UCSD-AML1 (cell line): ENCODE measurements at regions not wholly inside any gene's neighbourhood (a gene's known extent, or its start where the extent isn't known, plus 50 kb on each side); places are given as distances from the start of the nearest gene placed in this dataset.
"Not testable (repeated sequence)": the region's sequence is repeated elsewhere in the genome, so short reads cannot be mapped to it uniquely, and the experiment has no call there.

ENCODE experiments used
- DNase-seq: peaks from one replicate; lab custom pipeline; 2025; ENCODE audit not compliant: unreplicated experiment; lab: John Stamatoyannopoulos, UW

GRCh38 chr14:49159081-49159480 is 427.1 kb downstream of the RPS29 start:
- no peak for DNase-seq

- no peak for DNase-seq
Observed at GRCh38 chr14:49139593-49139992, 446.6 kb downstream of the RPS29 start.

GRCh38 chr14:49134940-49135339 is 451.2 kb downstream of the RPS29 start:
- no peak for DNase-seq

- no peak for DNase-seq
Observed at GRCh38 chr14:49121246-49121645, 464.9 kb downstream of the RPS29 start.

- no peak for DNase-seq
Observed at GRCh38 chr14:49114161-49114893, 471.9 kb downstream of the RPS29 start.

GRCh38 chr14:49106741-49107667 is 479.2 kb downstream of the RPS29 start:
- no peak for DNase-seq

GRCh38 chr14:49105956-49106355 is 480.2 kb downstream of the RPS29 start:
- DNase-seq, result no peak

GRCh38 chr14:49105512-49105911 is 480.7 kb downstream of the RPS29 start:
- DNase-seq, result no peak

GRCh38 chr14:49092345-49092744 is 493.8 kb downstream of the RPS29 start:
- DNase-seq, result no peak

GRCh38 chr14:49089107-49089506 is 497.1 kb downstream of the RPS29 start:
- DNase-seq, result no peak

GRCh38 chr14:49073292-49073691 is 512.9 kb downstream of the RPS29 start:
- DNase-seq, result not testable (repeated sequence)

- no peak for DNase-seq
Observed at GRCh38 chr14:49058511-49058910, 527.7 kb downstream of the RPS29 start.

GRCh38 chr14:49057838-49058510 is 528.2 kb downstream of the RPS29 start:
- no peak for DNase-seq

GRCh38 chr14:49056021-49056420 is 530.2 kb downstream of the RPS29 start:
- no peak for DNase-seq

- DNase-seq, result no peak
Observed at GRCh38 chr14:49052521-49052920, 533.7 kb downstream of the RPS29 start.

GRCh38 chr14:49051328-49052060 is 534.7 kb downstream of the RPS29 start:
- DNase-seq, result no peak

GRCh38 chr14:49050822-49051221 is 535.4 kb downstream of the RPS29 start:
- DNase-seq, result no peak

GRCh38 chr14:49049711-49050110 is 536.5 kb downstream of the RPS29 start:
- no peak for DNase-seq

GRCh38 chr14:49044981-49045380 is 541.2 kb downstream of the RPS29 start:
- DNase-seq, result no peak

GRCh38 chr14:49036984-49037516 is 549.1 kb downstream of the RPS29 start:
- DNase-seq, result no peak

- DNase-seq, result no peak
Observed at GRCh38 chr14:49036266-49036665, 549.9 kb downstream of the RPS29 start.
